Keratinocyte (primary cell): ENCODE measurements at regions not wholly inside any gene's neighbourhood (a gene's known extent, or its start where the extent isn't known, plus 50 kb on each side); places are given as distances from the start of the nearest gene placed in this dataset.

ENCODE experiments used
- EZH2 ChIP-seq: IDR thresholded peaks from one replicate; pipeline ENCODE4 v1.6.1; 2012; ENCODE audit warnings: inconsistent platforms, mild to moderate bottlenecking, low read length, moderate library complexity
- TF ChIP-seq, protein P1 (sequence below), 3 experiments: IDR thresholded peaks in 1 of 3; conservative IDR thresholded peaks in 1 of 3; optimal IDR thresholded peaks in 1 of 3; 2 replicates in 2 of 3; 3 replicates in 1 of 3; pipeline versions ENCODE3 to v1.5.1; 2011; ENCODE audit warnings: low read length in 3 of 3, mild to moderate bottlenecking in 3 of 3, moderate library complexity in 2 of 3, control low read depth in 1 of 3, inconsistent platforms in 1 of 3; ENCODE audit not compliant: insufficient read depth in 2 of 3; ENCODE audit errors: extremely low read depth in 1 of 3

DNA sequence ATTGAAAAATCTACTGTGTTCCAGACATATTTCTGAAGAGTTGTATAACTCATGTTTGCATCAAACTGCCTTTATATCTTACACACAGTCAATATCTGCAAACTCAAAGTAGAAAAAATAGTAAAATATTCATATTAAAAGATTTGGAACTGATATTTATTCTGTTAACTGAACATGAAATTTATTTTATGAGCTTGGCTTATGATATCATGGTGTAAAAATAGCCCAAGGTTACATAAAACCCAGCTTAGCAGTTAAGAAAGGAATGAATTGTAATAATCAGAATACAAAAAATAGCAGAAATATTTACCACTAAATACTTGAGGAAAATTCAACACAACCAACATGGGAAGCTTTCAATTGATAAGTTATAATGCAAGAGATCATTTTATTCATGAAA lies 367.9 kb downstream of the FLRT2 start:
- TF ChIP-seq, protein P1, sequence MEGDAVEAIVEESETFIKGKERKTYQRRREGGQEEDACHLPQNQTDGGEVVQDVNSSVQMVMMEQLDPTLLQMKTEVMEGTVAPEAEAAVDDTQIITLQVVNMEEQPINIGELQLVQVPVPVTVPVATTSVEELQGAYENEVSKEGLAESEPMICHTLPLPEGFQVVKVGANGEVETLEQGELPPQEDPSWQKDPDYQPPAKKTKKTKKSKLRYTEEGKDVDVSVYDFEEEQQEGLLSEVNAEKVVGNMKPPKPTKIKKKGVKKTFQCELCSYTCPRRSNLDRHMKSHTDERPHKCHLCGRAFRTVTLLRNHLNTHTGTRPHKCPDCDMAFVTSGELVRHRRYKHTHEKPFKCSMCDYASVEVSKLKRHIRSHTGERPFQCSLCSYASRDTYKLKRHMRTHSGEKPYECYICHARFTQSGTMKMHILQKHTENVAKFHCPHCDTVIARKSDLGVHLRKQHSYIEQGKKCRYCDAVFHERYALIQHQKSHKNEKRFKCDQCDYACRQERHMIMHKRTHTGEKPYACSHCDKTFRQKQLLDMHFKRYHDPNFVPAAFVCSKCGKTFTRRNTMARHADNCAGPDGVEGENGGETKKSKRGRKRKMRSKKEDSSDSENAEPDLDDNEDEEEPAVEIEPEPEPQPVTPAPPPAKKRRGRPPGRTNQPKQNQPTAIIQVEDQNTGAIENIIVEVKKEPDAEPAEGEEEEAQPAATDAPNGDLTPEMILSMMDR (optimal IDR thresholded peaks at IDR 0.05 in 1 of 3, IDR thresholded peaks at IDR 0.05 in 1 of 3, conservative IDR thresholded peaks at IDR 0.05 in 1 of 3; ENCODE audit: extremely low read depth in 1 of 3, insufficient read depth in 2 of 3, low read length in 3 of 3) = no peak
- TF ChIP-seq EZH2 = no peak
